ENCODE measurements at regions not wholly inside any gene's neighbourhood (a gene's known extent, or its start where the extent isn't known, plus 50 kb on each side); places are given as distances from the start of the nearest gene placed in this dataset.

DNA sequence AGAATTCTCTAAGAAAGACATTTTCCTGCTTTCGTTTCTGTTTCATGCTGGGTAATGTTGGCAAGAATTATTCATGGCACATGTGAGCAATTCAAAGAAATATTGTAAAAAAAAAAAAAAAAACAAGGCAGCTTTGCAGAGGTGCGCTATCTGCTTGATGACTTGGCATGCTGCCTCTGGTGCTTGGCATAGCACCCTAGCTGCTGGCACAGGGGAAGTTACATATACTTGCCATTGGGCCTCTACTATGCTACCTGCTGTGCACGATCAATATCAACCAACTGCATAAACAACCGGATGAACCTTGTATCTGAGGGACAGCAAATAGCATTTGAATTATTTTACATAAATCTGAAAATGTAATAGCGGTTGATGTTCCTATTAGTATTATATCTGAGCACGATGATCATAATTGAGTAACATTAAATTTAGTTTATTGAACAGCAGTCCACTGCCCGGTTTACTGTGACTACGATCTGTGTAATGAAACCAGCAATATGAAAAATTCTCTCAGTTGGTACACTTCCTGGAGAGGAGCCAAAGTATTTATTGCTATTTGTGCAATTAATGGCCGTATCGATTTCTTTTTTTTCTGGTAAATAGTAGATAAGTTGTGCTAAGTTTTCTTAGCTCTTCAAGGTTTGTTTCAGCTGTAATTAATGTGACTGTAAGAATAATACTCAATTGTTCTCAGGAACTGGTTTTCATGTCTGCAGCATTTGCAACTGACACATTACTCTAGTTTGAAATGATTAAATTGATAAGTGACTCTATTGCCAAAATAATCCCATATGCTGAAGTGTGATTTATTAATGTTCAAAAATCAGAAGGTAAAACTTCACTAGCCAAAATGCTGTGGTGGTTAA is 717.3 kb downstream of the DACH1 start:
- no peak for TF ChIP-seq POLR2A (IDR thresholded peaks at IDR 0.05; ENCODE audit: low read length)
- TF ChIP-seq GATA1 (IDR thresholded peaks at IDR 0.05; ENCODE audit: low read depth, low read length) = no peak

Data from erythroblast (primary cell).